ENCODE measurements at regions not wholly inside any gene's neighbourhood (a gene's known extent, or its start where the extent isn't known, plus 50 kb on each side); places are given as distances from the start of the nearest gene placed in this dataset.
"Not testable (repeated sequence)": the region's sequence is repeated elsewhere in the genome, so short reads cannot be mapped to it uniquely, and the experiment has no call there.

GRCh38 chr9:103586721-103587120 is 507.4 kb upstream of the SMC2 start:
- H3K9me3 ChIP-seq = no peaks in the 10 kb centered on the region
- in situ Hi-C loops (cut with MboI; ENCODE audit: low pct_ligation_motif_present in 1 of 4, low pct_unique_long_range_greater_than_20kb in 1 of 4, low sequenced_read_pairs in 3 of 4) (no loop called here), intact Hi-C loops (cut with DNase I; ENCODE audit: low total_unique reads) (no loop called here)
- TF ChIP-seq EP300 (IDR thresholded peaks at IDR 0.05; ENCODE audit: low read depth) = no peak
- TF ChIP-seq POLR2AphosphoS5 (IDR thresholded peaks at IDR 0.05) = no peak
- TF ChIP-seq POLR2A (IDR thresholded peaks at IDR 0.05) = no peak
- no peak for TF ChIP-seq CTCF (IDR thresholded peaks at IDR 0.05)
- 75 to 90% methylated on average over 2 to 6 of the region's 6 CpGs for WGBS, 2 donors (ENCODE audit: low coverage in 1 of 2)
- no peak overlapping the region for H3K27ac ChIP-seq
- H3K4me3 ChIP-seq = no peak overlapping the region
- H3K27me3 ChIP-seq = no peaks in the 10 kb centered on the region
- no peak for DNase-seq
- H3K36me3 ChIP-seq = no peaks in the 10 kb centered on the region
- no peaks in the 10 kb centered on the region for H3K4me1 ChIP-seq

GRCh38 chr9:103601287-103601686 is 492.8 kb upstream of the SMC2 start:
- in situ Hi-C loops (cut with MboI; ENCODE audit: low pct_ligation_motif_present in 1 of 4, low pct_unique_long_range_greater_than_20kb in 1 of 4, low sequenced_read_pairs in 3 of 4) = no loop called here

GRCh38 chr9:103611950-103612349 is 482.2 kb upstream of the SMC2 start:
- H3K27ac ChIP-seq; H3K4me3 ChIP-seq; intact Hi-C loops (cut with DNase I; ENCODE audit: low total_unique reads); DNase-seq; H3K36me3 ChIP-seq; H3K27me3 ChIP-seq; in situ Hi-C loops (cut with MboI; ENCODE audit: low pct_ligation_motif_present in 1 of 4, low pct_unique_long_range_greater_than_20kb in 1 of 4, low sequenced_read_pairs in 3 of 4); H3K9me3 ChIP-seq; H3K4me1 ChIP-seq: not testable (repeated sequence)
- WGBS, 2 donors (ENCODE audit: low coverage in 1 of 2) = 91% methylated on average over 14 of the region's 14 CpGs; no CpG with 5 or more reads in 1 of the 2 donors

More at GRCh38 chr9:103601287-103601686, 492.8 kb upstream of the SMC2 start:
- Histone ChIP-seq H3K27ac (no peak overlapping the region), H3K9me3 (peaks cover 4 to 5% of the 10 kb centered on the region in 2 donors), H3K36me3 (no peaks in the 10 kb centered on the region), H3K4me3 (no peak overlapping the region), H3K4me1 (no peaks in the 10 kb centered on the region), H3K27me3 (no peaks in the 10 kb centered on the region)
- intact Hi-C loops (cut with DNase I; ENCODE audit: low total_unique reads) = no loop called here
- DNase-seq = no peak
- WGBS, 2 donors (ENCODE audit: low coverage in 1 of 2) = 86 to 95% methylated on average over 1 of the region's 1 CpG
- TF ChIP-seq POLR2A (IDR thresholded peaks at IDR 0.05) = no peak
- no peak for TF ChIP-seq POLR2AphosphoS5 (IDR thresholded peaks at IDR 0.05)
- no peak for TF ChIP-seq EP300 (IDR thresholded peaks at IDR 0.05; ENCODE audit: low read depth)
- TF ChIP-seq CTCF (IDR thresholded peaks at IDR 0.05) = no peak

GRCh38 chr9:103615994-103616393 is 478.1 kb upstream of the SMC2 start:
- H3K4me3 ChIP-seq = no peak overlapping the region
- intact Hi-C loops (cut with DNase I; ENCODE audit: low total_unique reads) = no loop called here
- no peaks in the 10 kb centered on the region for H3K9me3 ChIP-seq
- TF ChIP-seq EP300 (IDR thresholded peaks at IDR 0.05; ENCODE audit: low read depth) (no peak), CTCF (IDR thresholded peaks at IDR 0.05) (no peak), POLR2AphosphoS5 (IDR thresholded peaks at IDR 0.05) (no peak), POLR2A (IDR thresholded peaks at IDR 0.05) (no peak)
- no peaks in the 10 kb centered on the region for H3K36me3 ChIP-seq
- DNase-seq = no peak
- H3K27me3 ChIP-seq = no peaks in the 10 kb centered on the region
- in situ Hi-C loops (cut with MboI; ENCODE audit: low pct_ligation_motif_present in 1 of 4, low pct_unique_long_range_greater_than_20kb in 1 of 4, low sequenced_read_pairs in 3 of 4) = no loop called here
- 62 to 63% methylated on average over 3 to 5 of the region's 5 CpGs for WGBS, 2 donors (ENCODE audit: low coverage in 1 of 2)
- H3K27ac ChIP-seq = no peak overlapping the region
- no peaks in the 10 kb centered on the region for H3K4me1 ChIP-seq

- WGBS, 2 donors (ENCODE audit: low coverage in 1 of 2) = 62 to 70% methylated on average over 1 of the region's 1 CpG
- in situ Hi-C loops (cut with MboI; ENCODE audit: low pct_ligation_motif_present in 1 of 4, low pct_unique_long_range_greater_than_20kb in 1 of 4, low sequenced_read_pairs in 3 of 4) (no loop called here), intact Hi-C loops (cut with DNase I; ENCODE audit: low total_unique reads) (no loop called here)
- no peak for DNase-seq
- Histone ChIP-seq H3K4me3 (no peak overlapping the region), H3K4me1 (no peaks in the 10 kb centered on the region), H3K27me3 (no peaks in the 10 kb centered on the region), H3K27ac (no peak overlapping the region), H3K9me3 (no peaks in the 10 kb centered on the region), H3K36me3 (no peaks in the 10 kb centered on the region)
- TF ChIP-seq EP300 (IDR thresholded peaks at IDR 0.05; ENCODE audit: low read depth) = no peak
- no peak for TF ChIP-seq CTCF (IDR thresholded peaks at IDR 0.05)
- TF ChIP-seq POLR2A (IDR thresholded peaks at IDR 0.05) = no peak
- no peak for TF ChIP-seq POLR2AphosphoS5 (IDR thresholded peaks at IDR 0.05)
Observed at GRCh38 chr9:103617046-103617445, 477.1 kb upstream of the SMC2 start.

Data from transverse colon (tissue), 4 donors.